A673 (cell line): ENCODE measurements at regions not wholly inside any gene's neighbourhood (a gene's known extent, or its start where the extent isn't known, plus 50 kb on each side); places are given as distances from the start of the nearest gene placed in this dataset.

Experiments used
- BruUV-seq: library from RNA; stranded (reverse); fragments of 400-500 nt; replicated peaks from 2 replicates; lab custom pipeline; 2021; lab: Mats Ljungman, UMichigan
- CTCF ChIA-PET: fragments of 300-600 bp; sonication (Branson Sonifier 250); formaldehyde crosslinking; loops from one replicate; lab custom pipeline; 2022; ENCODE audit warnings: antibody characterized with exemption; lab: Charles Lee
- POLR2A ChIA-PET: fragments of 300-600 bp; sonication (Branson Sonifier 250); formaldehyde crosslinking; loops from one replicate; lab custom pipeline; 2022; ENCODE audit warnings: antibody characterized with exemption; ENCODE audit not compliant: low non-redundant PET; lab: Charles Lee
- DNase-seq: peaks from one replicate; pipeline ENCODE4 v3.0.0-alpha.2; 2015; ENCODE audit warnings: low spot score
- H3K27ac ChIP-seq: fragments of 200-600 bp; sonication (generic); 2 replicates; pipeline ENCODE4 v1.5.1; 2016; ENCODE audit warnings: mixed run types, low read depth, mild to moderate bottlenecking, mixed read lengths, antibody characterized with exemption, low read length; ENCODE audit not compliant: poor library complexity, severe bottlenecking
- H3K27me3 ChIP-seq: fragments of 200-600 bp; sonication (generic); replicated peaks from 2 replicates; pipeline ENCODE4 v1.6.1; 2017; ENCODE audit warnings: mixed run types, low read depth, mild to moderate bottlenecking, mixed read lengths, antibody characterized with exemption, low read length; ENCODE audit not compliant: insufficient read depth, poor library complexity
- H3K36me3 ChIP-seq: fragments of 200-600 bp; sonication (generic); 2 replicates; pipeline ENCODE4 v1.6.1; 2016; ENCODE audit warnings: mixed run types, mild to moderate bottlenecking, mixed read lengths, antibody characterized with exemption, low read length; ENCODE audit not compliant: insufficient read depth, poor library complexity, severe bottlenecking
- H3K4me1 ChIP-seq: fragments of 200-600 bp; sonication (generic); 2 replicates; pipeline ENCODE4 v1.6.1; 2017; ENCODE audit warnings: mixed run types, mild to moderate bottlenecking, mixed read lengths, antibody characterized with exemption, low read length; ENCODE audit not compliant: insufficient read depth, poor library complexity, severe bottlenecking
- H3K4me3 ChIP-seq: fragments of 200-600 bp; sonication (generic); 2 replicates; pipeline ENCODE4 v1.5.1; 2016; ENCODE audit warnings: low read depth, mixed run types, mild to moderate bottlenecking, mixed read lengths, low read length; ENCODE audit not compliant: poor library complexity, severe bottlenecking
- H3K9me3 ChIP-seq: fragments of 200-600 bp; sonication (generic); 2 replicates; pipeline ENCODE4 v1.6.1; 2016; ENCODE audit warnings: mixed run types, low read depth, mild to moderate bottlenecking, mixed read lengths, antibody characterized with exemption, low read length; ENCODE audit not compliant: poor library complexity, severe bottlenecking
- EZH2 ChIP-seq: fragments of 200-600 bp; sonication (generic); IDR thresholded peaks from 2 replicates; pipeline ENCODE4 v1.6.1; 2017; ENCODE audit warnings: borderline replicate concordance, low read depth, mild to moderate bottlenecking, mixed read lengths, antibody characterized with exemption, low read length; ENCODE audit not compliant: poor library complexity, severe bottlenecking
- intact Hi-C: fragments of 100-400 bp; cut with micrococcal nuclease; formaldehyde crosslinking; loops from one replicate; pipeline ENCODE4 v1.10.0; 2022; ENCODE audit not compliant: unreplicated experiment
- TF ChIP-seq, protein P1 (sequence below): fragments of 300-800, 200-600 bp; sonication (generic); conservative IDR thresholded peaks from 2 replicates; pipeline ENCODE4 v1.5.1; 2017; ENCODE audit warnings: low read depth, mild to moderate bottlenecking, antibody characterized with exemption, low read length, moderate library complexity, mixed read lengths

DNA sequence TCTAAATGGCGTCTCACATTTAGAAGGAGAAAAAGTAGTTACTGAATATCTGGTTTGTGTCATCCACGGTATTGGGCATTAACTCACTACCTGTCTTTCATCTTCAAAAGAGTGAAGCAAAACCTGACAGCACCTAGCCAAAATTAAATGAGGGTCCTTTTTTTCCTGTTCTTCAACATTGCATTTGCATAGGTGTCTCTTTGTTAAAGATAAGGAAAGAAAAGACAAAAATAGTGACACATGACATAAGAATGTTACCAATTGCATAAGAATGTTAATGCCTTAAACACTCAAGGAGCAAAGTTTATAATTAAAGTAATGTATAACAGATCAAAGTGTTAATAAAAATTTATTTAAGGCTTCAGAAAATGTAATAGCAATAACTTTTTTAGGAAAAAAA is 61.4 kb upstream of the MANEA start:
- Histone ChIP-seq H3K4me1 (peaks cover 13% of the 10 kb centered on the region), H3K4me3 (no peak overlapping the region), H3K27ac (no peak overlapping the region), H3K36me3 (no peaks in the 10 kb centered on the region), H3K9me3 (no peaks in the 10 kb centered on the region), H3K27me3 (no peaks in the 10 kb centered on the region)
- intact Hi-C loops = no loop called here
- ChIA-PET POLR2A (no interaction called here), CTCF (no interaction called here)
- DNase-seq = no peak
- no peak for TF ChIP-seq EZH2
- TF ChIP-seq, protein P1, sequence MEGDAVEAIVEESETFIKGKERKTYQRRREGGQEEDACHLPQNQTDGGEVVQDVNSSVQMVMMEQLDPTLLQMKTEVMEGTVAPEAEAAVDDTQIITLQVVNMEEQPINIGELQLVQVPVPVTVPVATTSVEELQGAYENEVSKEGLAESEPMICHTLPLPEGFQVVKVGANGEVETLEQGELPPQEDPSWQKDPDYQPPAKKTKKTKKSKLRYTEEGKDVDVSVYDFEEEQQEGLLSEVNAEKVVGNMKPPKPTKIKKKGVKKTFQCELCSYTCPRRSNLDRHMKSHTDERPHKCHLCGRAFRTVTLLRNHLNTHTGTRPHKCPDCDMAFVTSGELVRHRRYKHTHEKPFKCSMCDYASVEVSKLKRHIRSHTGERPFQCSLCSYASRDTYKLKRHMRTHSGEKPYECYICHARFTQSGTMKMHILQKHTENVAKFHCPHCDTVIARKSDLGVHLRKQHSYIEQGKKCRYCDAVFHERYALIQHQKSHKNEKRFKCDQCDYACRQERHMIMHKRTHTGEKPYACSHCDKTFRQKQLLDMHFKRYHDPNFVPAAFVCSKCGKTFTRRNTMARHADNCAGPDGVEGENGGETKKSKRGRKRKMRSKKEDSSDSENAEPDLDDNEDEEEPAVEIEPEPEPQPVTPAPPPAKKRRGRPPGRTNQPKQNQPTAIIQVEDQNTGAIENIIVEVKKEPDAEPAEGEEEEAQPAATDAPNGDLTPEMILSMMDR = no peak
- no TSS peak for BruUV-seq

DNA sequence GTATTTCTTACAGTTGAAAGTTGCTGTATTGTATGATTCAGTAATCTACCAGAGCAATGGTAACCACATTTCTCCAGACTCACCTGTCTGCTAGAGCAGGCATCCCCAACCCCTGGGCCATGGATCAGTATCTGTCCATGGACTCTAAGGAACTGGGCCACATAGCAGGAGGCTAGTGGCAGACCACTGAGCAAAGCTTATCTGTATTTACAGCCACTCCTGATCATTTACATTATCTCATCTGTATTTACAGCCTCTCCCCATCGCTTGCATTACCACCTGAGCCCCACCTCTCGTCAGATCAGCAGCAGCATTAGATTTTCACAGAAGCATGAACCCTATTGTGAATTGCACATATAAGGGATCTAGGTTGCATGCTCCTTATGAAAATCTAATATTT is 60.3 kb upstream of the MANEA start:
- TF ChIP-seq, protein P1 = no peak
- no peak for TF ChIP-seq EZH2
- BruUV-seq = no TSS peak
- no peaks in the 10 kb centered on the region for H3K27me3 ChIP-seq
- DNase-seq = no peak
- ChIA-PET CTCF (no interaction called here), POLR2A (no interaction called here)
- H3K9me3 ChIP-seq = no peaks in the 10 kb centered on the region
- no peak overlapping the region for H3K27ac ChIP-seq
- no peak overlapping the region for H3K4me3 ChIP-seq
- intact Hi-C loops = no loop called here
- H3K4me1 ChIP-seq = peaks cover 5% of the 10 kb centered on the region
- H3K36me3 ChIP-seq = no peaks in the 10 kb centered on the region

DNA sequence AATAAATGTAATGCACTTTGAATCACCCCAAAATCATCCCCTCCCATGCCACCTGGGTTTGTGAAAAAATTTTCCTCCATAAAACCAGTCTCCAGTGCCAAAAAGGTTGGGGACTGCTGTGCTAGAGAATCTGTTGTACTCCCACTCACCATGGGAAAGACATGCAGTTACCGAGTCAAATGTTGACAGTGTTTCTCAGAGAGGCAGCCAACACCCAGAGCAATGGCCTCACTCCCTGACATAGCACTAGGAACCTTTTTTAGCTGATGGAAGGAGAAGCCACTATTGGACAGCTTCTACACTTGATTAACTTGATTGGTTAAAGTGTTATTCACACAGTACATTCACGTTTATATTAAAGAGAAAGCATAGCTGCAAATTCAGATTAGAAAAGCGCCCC is 59.8 kb upstream of the MANEA start:
- CTCF ChIA-PET = no interaction called here
- POLR2A ChIA-PET = no interaction called here
- H3K4me1 ChIP-seq = no peaks in the 10 kb centered on the region
- no peak for DNase-seq
- H3K27me3 ChIP-seq = no peaks in the 10 kb centered on the region
- H3K36me3 ChIP-seq = no peaks in the 10 kb centered on the region
- intact Hi-C loops = no loop called here
- H3K9me3 ChIP-seq = no peaks in the 10 kb centered on the region
- no peak overlapping the region for H3K4me3 ChIP-seq
- H3K27ac ChIP-seq = no peak overlapping the region
- BruUV-seq = no TSS peak
- TF ChIP-seq, protein P1 = no peak
- TF ChIP-seq EZH2 = no peak
